ENCODE measurements at regions not wholly inside any gene's neighbourhood (a gene's known extent, or its start where the extent isn't known, plus 50 kb on each side); places are given as distances from the start of the nearest gene placed in this dataset.

DNA sequence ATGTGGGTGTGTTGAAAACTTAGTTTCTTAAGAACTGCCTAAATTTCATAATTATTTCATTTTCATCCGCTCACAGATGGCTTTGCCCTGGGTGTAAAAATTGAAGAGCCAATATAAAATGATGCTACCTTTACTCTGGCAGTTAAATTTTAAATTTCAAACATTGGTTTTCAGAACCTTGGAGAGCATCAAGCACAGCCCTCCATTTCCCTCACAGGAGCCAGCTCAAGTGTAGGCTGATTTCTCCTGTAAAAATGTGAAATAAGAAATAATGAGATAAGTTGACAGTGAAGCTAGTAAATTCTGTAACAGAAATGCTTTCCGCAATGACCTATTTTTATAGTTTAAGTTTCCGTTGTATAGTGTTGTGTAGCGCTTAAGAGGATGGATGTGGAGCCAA, 53.9 kb upstream of the AKT3 start:
- TF ChIP-seq EZH2 (IDR thresholded peaks at IDR 0.05; ENCODE audit: low read depth, low read length, severe bottlenecking) = no peak
- no peak for TF ChIP-seq CEBPB (IDR thresholded peaks at IDR 0.05; ENCODE audit: low read depth, low read length)
- TF ChIP-seq SIRT6 (IDR thresholded peaks at IDR 0.05; ENCODE audit: low read length) = no peak
- no peak for TF ChIP-seq CTCF (IDR thresholded peaks at IDR 0.05; ENCODE audit: control extremely low read depth in 1 of 3, insufficient read depth in 1 of 3, low read depth in 1 of 3, low read length in 3 of 3)

All from H1 (cell line).